ENCODE measurements at regions not wholly inside any gene's neighbourhood (a gene's known extent, or its start where the extent isn't known, plus 50 kb on each side); places are given as distances from the start of the nearest gene placed in this dataset.

GRCh38 chr7:136179154-136179553, 202.0 kb upstream of the MTPN start:
- H3K27ac ChIP-seq (ENCODE audit: low read length), result no peak overlapping the region
- no peaks in the 10 kb centered on the region for H3K4me1 ChIP-seq (ENCODE audit: control insufficient read depth, insufficient read depth, low read length)
- in situ Hi-C loops (cut with HindIII; ENCODE audit: low pct_unique_long_range_greater_than_20kb, low sequenced_read_pairs), result no loop called here
- no peaks in the 10 kb centered on the region for H3K9me3 ChIP-seq (ENCODE audit: control insufficient read depth, insufficient read depth, low read depth, low read length)
- H3K27me3 ChIP-seq (ENCODE audit: control insufficient read depth, insufficient read depth, low read length), result no peaks in the 10 kb centered on the region
- no peaks in the 10 kb centered on the region for H3K36me3 ChIP-seq (ENCODE audit: control insufficient read depth, insufficient read depth, low read length)
- POLR2A ChIA-PET, result interaction anchor here (0.5 kb wide), 1 partner anchor 714 kb away, joined by 3 read pairs; no protein-coding TSS in a partner anchor
- no TSS peak for BruUV-seq (replicated peaks)
- no peak for DNase-seq (ENCODE audit: low read depth, low spot score)
- CTCF ChIA-PET, result no interaction called here
- no peak for ATAC-seq
- intact Hi-C loops (cut with micrococcal nuclease; ENCODE audit: unreplicated experiment), result no loop called here
- TF ChIP-seq SIN3A (IDR thresholded peaks at IDR 0.05; ENCODE audit: borderline replicate concordance, insufficient read depth, low read depth, low read length) (no peak), TCF7L2 (IDR thresholded peaks at IDR 0.05; ENCODE audit: low read depth, low read length) (no peak), POLR2AphosphoS5 (IDR thresholded peaks at IDR 0.05; ENCODE audit: low read depth, low read length) (no peak), REST (IDR thresholded peaks at IDR 0.05; ENCODE audit: insufficient read depth in 1 of 2, low read depth in 2 of 2, low read length in 1 of 2) (no peak), CTCF (IDR thresholded peaks at IDR 0.05) (no peak)
- H3K4me3 ChIP-seq (ENCODE audit: low read depth in 2 of 2, low read length in 2 of 2), result no peak overlapping the region

GRCh38 chr7:136174477-136175125, 197.4 kb upstream of the MTPN start:
- ATAC-seq, result no peak
- POLR2A ChIA-PET, result no interaction called here
- TF ChIP-seq TCF7L2 (IDR thresholded peaks at IDR 0.05; ENCODE audit: low read depth, low read length) (no peak), CTCF (IDR thresholded peaks at IDR 0.05) (no peak), SIN3A (IDR thresholded peaks at IDR 0.05; ENCODE audit: borderline replicate concordance, insufficient read depth, low read depth, low read length) (no peak), REST (IDR thresholded peaks at IDR 0.05; ENCODE audit: insufficient read depth in 1 of 2, low read depth in 2 of 2, low read length in 1 of 2) (no peak), POLR2AphosphoS5 (IDR thresholded peaks at IDR 0.05; ENCODE audit: low read depth, low read length) (no peak)
- CTCF ChIA-PET, result no interaction called here
- DNase-seq (ENCODE audit: low read depth, low spot score), result no peak
- H3K27me3 ChIP-seq (ENCODE audit: control insufficient read depth, insufficient read depth, low read length), result no peaks in the 10 kb centered on the region
- BruUV-seq (replicated peaks), result no TSS peak
- H3K9me3 ChIP-seq (ENCODE audit: control insufficient read depth, insufficient read depth, low read depth, low read length), result no peaks in the 10 kb centered on the region
- in situ Hi-C loops (cut with HindIII; ENCODE audit: low pct_unique_long_range_greater_than_20kb, low sequenced_read_pairs), result no loop called here
- intact Hi-C loops (cut with micrococcal nuclease; ENCODE audit: unreplicated experiment), result no loop called here
- H3K27ac ChIP-seq (ENCODE audit: low read length), result no peak overlapping the region
- no peaks in the 10 kb centered on the region for H3K36me3 ChIP-seq (ENCODE audit: control insufficient read depth, insufficient read depth, low read length)
- H3K4me3 ChIP-seq (ENCODE audit: low read depth in 2 of 2, low read length in 2 of 2), result no peak overlapping the region
- H3K4me1 ChIP-seq (ENCODE audit: control insufficient read depth, insufficient read depth, low read length), result no peaks in the 10 kb centered on the region

All from Panc1 (cell line).